ENCODE measurements at regions not wholly inside any gene's neighbourhood (a gene's known extent, or its start where the extent isn't known, plus 50 kb on each side); places are given as distances from the start of the nearest gene placed in this dataset.

DNA sequence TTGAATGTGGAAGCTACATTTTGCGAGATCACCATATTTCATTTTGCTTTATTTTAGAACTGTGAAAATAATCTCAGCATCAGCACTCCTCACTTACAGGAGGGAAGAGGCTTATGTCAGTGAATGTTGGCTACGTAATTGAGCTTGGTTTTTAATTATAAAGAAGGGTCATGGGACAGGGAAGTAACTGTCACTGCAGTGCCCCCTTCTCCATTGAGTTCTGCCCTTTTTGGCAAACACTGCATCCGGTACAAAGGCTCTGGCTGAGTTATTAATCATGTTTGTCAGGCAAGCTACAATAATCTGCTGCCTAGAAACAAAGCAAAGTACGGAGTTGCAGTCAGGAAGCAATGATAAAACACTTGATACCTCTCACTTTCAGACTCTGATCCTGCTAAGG, 546.7 kb downstream of the SNAPC1 start:
- no peaks in the 10 kb centered on the region for H3K4me1 ChIP-seq
- no peak for DNase-seq (ENCODE audit: low spot score)
- H3K9me3 Mint-ChIP-seq, result no peaks in the 10 kb centered on the region
- no peak overlapping the region for H3K4me2 ChIP-seq
- no peaks in the 10 kb centered on the region for H4K20me1 ChIP-seq (ENCODE audit: low read depth)
- no peak overlapping the region for H3K4me3 ChIP-seq
- TF ChIP-seq, protein P1, sequence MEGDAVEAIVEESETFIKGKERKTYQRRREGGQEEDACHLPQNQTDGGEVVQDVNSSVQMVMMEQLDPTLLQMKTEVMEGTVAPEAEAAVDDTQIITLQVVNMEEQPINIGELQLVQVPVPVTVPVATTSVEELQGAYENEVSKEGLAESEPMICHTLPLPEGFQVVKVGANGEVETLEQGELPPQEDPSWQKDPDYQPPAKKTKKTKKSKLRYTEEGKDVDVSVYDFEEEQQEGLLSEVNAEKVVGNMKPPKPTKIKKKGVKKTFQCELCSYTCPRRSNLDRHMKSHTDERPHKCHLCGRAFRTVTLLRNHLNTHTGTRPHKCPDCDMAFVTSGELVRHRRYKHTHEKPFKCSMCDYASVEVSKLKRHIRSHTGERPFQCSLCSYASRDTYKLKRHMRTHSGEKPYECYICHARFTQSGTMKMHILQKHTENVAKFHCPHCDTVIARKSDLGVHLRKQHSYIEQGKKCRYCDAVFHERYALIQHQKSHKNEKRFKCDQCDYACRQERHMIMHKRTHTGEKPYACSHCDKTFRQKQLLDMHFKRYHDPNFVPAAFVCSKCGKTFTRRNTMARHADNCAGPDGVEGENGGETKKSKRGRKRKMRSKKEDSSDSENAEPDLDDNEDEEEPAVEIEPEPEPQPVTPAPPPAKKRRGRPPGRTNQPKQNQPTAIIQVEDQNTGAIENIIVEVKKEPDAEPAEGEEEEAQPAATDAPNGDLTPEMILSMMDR (IDR thresholded peaks at IDR 0.05), result no peak
- TF ChIP-seq EZH2 (IDR thresholded peaks at IDR 0.05) (no peak), EZH2phosphoT487 (IDR thresholded peaks at IDR 0.05) (no peak)
- no peaks in the 10 kb centered on the region for H3K79me2 ChIP-seq (ENCODE audit: low read depth)
- H2AFZ ChIP-seq (replicated peaks), result no peak overlapping the region
- no peaks in the 10 kb centered on the region for H3K36me3 Mint-ChIP-seq
- no peaks in the 10 kb centered on the region for H3K27me3 ChIP-seq
- H3K36me3 ChIP-seq, result no peaks in the 10 kb centered on the region
- no peaks in the 10 kb centered on the region for H3K27me3 Mint-ChIP-seq (ENCODE audit: insufficient read depth, low read depth)
- H3K4me1 Mint-ChIP-seq, result no peaks in the 10 kb centered on the region
- no peak overlapping the region for H3K9ac ChIP-seq
- H3K27ac ChIP-seq, result no peak overlapping the region
- H3K4me3 Mint-ChIP-seq, result no peak overlapping the region
- H3K9me3 ChIP-seq (ENCODE audit: low read depth), result no peaks in the 10 kb centered on the region
- H3K27ac Mint-ChIP-seq, result no peak overlapping the region
- no peaks in the 10 kb centered on the region for H3F3A ChIP-seq (ENCODE audit: low read depth)

DNA sequence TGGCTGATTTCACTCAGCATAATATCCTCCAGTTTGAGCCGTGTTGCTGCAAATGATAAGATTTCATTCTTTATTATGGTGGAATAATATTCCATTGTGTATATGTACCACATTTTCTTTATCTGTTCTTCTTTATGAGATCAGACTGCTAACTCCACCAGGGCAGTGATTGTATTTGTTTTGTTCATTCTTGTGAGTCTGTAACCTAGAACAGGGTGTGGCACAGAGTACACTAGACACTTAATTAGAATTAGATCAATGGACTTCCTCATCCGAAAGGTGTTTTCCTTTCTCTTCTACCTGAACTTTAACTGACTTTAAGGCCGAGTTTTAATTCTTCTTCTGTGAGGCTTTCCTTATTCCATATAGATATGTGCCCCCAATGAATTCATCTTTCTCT, 551.0 kb downstream of the SNAPC1 start:
- H3K27ac ChIP-seq, result no peak overlapping the region
- Mint-ChIP-seq H3K4me3 (no peak overlapping the region), H3K4me1 (no peaks in the 10 kb centered on the region), H3K27me3 (ENCODE audit: insufficient read depth, low read depth) (no peaks in the 10 kb centered on the region), H3K36me3 (no peaks in the 10 kb centered on the region), H3K9me3 (no peaks in the 10 kb centered on the region), H3K27ac (no peak overlapping the region)
- TF ChIP-seq EZH2 (IDR thresholded peaks at IDR 0.05) (no peak), EZH2phosphoT487 (IDR thresholded peaks at IDR 0.05) (no peak)
- TF ChIP-seq, protein P1 (IDR thresholded peaks at IDR 0.05), result no peak
- H2AFZ ChIP-seq (replicated peaks), result no peak overlapping the region
- no peak overlapping the region for H3K4me3 ChIP-seq
- H3K79me2 ChIP-seq (ENCODE audit: low read depth), result no peaks in the 10 kb centered on the region
- H3K4me1 ChIP-seq, result no peaks in the 10 kb centered on the region
- H3K27me3 ChIP-seq, result no peaks in the 10 kb centered on the region
- H3K9me3 ChIP-seq (ENCODE audit: low read depth), result no peaks in the 10 kb centered on the region
- no peaks in the 10 kb centered on the region for H3K36me3 ChIP-seq
- no peak overlapping the region for H3K4me2 ChIP-seq
- no peak for DNase-seq (ENCODE audit: low spot score)
- H3K9ac ChIP-seq, result no peak overlapping the region
- H3F3A ChIP-seq (ENCODE audit: low read depth), result no peaks in the 10 kb centered on the region
- H4K20me1 ChIP-seq (ENCODE audit: low read depth), result no peaks in the 10 kb centered on the region

DNA sequence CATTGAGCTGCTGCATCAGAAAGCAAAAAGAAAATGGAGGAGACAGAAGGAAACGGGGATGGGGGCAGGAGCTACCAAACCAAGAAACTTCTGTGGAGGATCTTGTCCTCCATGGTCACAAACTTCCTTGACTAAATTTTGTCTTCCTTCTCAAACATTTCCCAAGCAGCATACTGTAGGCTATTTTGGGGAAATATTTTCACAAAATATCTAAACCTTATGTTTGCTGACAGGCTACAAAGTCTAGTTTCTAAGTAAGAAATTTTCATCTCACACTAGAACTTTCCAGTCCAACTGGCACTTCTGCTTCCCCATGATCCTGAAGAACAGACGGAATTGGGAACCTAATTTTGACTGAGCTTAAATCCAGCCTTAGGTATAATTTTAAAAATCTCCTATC, 552.0 kb downstream of the SNAPC1 start:
- no peaks in the 10 kb centered on the region for H3K79me2 ChIP-seq (ENCODE audit: low read depth)
- DNase-seq (ENCODE audit: low spot score), result no peak
- no peaks in the 10 kb centered on the region for H3F3A ChIP-seq (ENCODE audit: low read depth)
- H3K4me3 Mint-ChIP-seq, result no peak overlapping the region
- no peaks in the 10 kb centered on the region for H4K20me1 ChIP-seq (ENCODE audit: low read depth)
- H3K9me3 Mint-ChIP-seq, result no peaks in the 10 kb centered on the region
- no peaks in the 10 kb centered on the region for H3K9me3 ChIP-seq (ENCODE audit: low read depth)
- TF ChIP-seq EZH2phosphoT487 (IDR thresholded peaks at IDR 0.05) (no peak), EZH2 (IDR thresholded peaks at IDR 0.05) (no peak)
- TF ChIP-seq, protein P1 (IDR thresholded peaks at IDR 0.05), result no peak
- H3K4me1 ChIP-seq, result no peaks in the 10 kb centered on the region
- H3K4me2 ChIP-seq, result no peak overlapping the region
- no peaks in the 10 kb centered on the region for H3K4me1 Mint-ChIP-seq
- no peak overlapping the region for H3K27ac ChIP-seq
- no peak overlapping the region for H3K9ac ChIP-seq
- no peaks in the 10 kb centered on the region for H3K27me3 Mint-ChIP-seq (ENCODE audit: insufficient read depth, low read depth)
- no peaks in the 10 kb centered on the region for H3K27me3 ChIP-seq
- H3K27ac Mint-ChIP-seq, result no peak overlapping the region
- no peak overlapping the region for H2AFZ ChIP-seq (replicated peaks)
- no peaks in the 10 kb centered on the region for H3K36me3 Mint-ChIP-seq
- no peaks in the 10 kb centered on the region for H3K36me3 ChIP-seq
- no peak overlapping the region for H3K4me3 ChIP-seq

DNA sequence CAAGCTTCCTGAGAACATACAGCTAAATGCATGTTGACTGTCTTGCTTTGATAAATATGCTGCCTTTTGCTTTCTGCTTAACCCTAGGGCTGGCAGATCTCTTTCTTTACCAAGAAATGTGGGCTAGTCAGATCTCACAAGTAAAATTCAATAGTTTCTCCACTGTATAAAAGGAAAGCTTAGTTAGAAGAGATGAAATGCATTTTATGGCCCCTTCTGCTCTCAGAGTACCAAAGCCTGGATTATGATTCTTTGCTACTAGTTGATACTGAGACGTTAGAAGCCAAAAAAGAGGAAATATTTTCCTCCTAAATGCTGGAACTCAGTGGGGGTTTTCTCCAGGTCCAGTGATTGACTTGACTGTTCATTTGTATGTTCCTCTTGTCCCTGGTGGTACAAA, 552.7 kb downstream of the SNAPC1 start:
- Histone ChIP-seq H3K27me3 (no peaks in the 10 kb centered on the region), H3K36me3 (no peaks in the 10 kb centered on the region), H2AFZ (replicated peaks) (no peak overlapping the region), H3K9ac (no peak overlapping the region), H3K4me3 (no peak overlapping the region), H3K9me3 (ENCODE audit: low read depth) (no peaks in the 10 kb centered on the region), H3K4me2 (no peak overlapping the region), H3K27ac (no peak overlapping the region), H3K4me1 (no peaks in the 10 kb centered on the region), H3F3A (ENCODE audit: low read depth) (no peaks in the 10 kb centered on the region), H3K79me2 (ENCODE audit: low read depth) (no peaks in the 10 kb centered on the region), H4K20me1 (ENCODE audit: low read depth) (no peaks in the 10 kb centered on the region)
- no peak overlapping the region for H3K27ac Mint-ChIP-seq
- TF ChIP-seq EZH2 (IDR thresholded peaks at IDR 0.05) (no peak), EZH2phosphoT487 (IDR thresholded peaks at IDR 0.05) (no peak)
- TF ChIP-seq, protein P1 (IDR thresholded peaks at IDR 0.05), result no peak
- no peaks in the 10 kb centered on the region for H3K9me3 Mint-ChIP-seq
- no peaks in the 10 kb centered on the region for H3K36me3 Mint-ChIP-seq
- no peak for DNase-seq (ENCODE audit: low spot score)
- no peak overlapping the region for H3K4me3 Mint-ChIP-seq
- H3K27me3 Mint-ChIP-seq (ENCODE audit: insufficient read depth, low read depth), result no peaks in the 10 kb centered on the region
- no peaks in the 10 kb centered on the region for H3K4me1 Mint-ChIP-seq

All from neural progenitor cell (in vitro differentiated cells).